Effector memory CD8-positive, alpha-beta T cell (primary cell): ENCODE measurements at regions not wholly inside any gene's neighbourhood (a gene's known extent, or its start where the extent isn't known, plus 50 kb on each side); places are given as distances from the start of the nearest gene placed in this dataset.

Experiments
- ATAC-seq: fragments of 150-1000 bp; cut with Tn5 transposase; replicated peaks from 2 replicates; pipeline ENCODE4 v1.10.0; 2021; ENCODE audit warnings: mild to moderate bottlenecking, moderate library complexity
- DNase-seq, 3 experiments: peaks; one replicate each; pipeline ENCODE4 v3.0.0; 2021
- H3K27ac Mint-ChIP-seq, 2 donors: one replicate each; pipeline ENCODE4 v1.8.0; 2022; ENCODE audit warnings: mild to moderate bottlenecking in 2 of 2, mixed read lengths in 2 of 2, moderate library complexity in 2 of 2
- H3K27me3 Mint-ChIP-seq, 2 donors: one replicate each; pipeline ENCODE4 v1.8.0; 2022; ENCODE audit warnings: mixed read lengths in 2 of 2
- H3K36me3 Mint-ChIP-seq: one replicate; pipeline ENCODE4 v1.8.0; 2022; ENCODE audit warnings: mild to moderate bottlenecking, moderate library complexity, mixed read lengths; ENCODE audit not compliant: insufficient read depth
- H3K4me1 Mint-ChIP-seq, 2 donors: one replicate each; pipeline ENCODE4 v1.8.0; 2022; ENCODE audit warnings: low read depth in 2 of 2, mixed read lengths in 2 of 2
- H3K4me3 Mint-ChIP-seq, 2 donors: one replicate each; pipeline ENCODE4 v1.8.0; 2022; ENCODE audit warnings: mild to moderate bottlenecking in 2 of 2, mixed read lengths in 2 of 2, moderate library complexity in 2 of 2
- H3K9me3 Mint-ChIP-seq, 2 donors: one replicate each; pipeline ENCODE4 v1.8.0; 2022; ENCODE audit warnings: mixed read lengths in 2 of 2

DNA sequence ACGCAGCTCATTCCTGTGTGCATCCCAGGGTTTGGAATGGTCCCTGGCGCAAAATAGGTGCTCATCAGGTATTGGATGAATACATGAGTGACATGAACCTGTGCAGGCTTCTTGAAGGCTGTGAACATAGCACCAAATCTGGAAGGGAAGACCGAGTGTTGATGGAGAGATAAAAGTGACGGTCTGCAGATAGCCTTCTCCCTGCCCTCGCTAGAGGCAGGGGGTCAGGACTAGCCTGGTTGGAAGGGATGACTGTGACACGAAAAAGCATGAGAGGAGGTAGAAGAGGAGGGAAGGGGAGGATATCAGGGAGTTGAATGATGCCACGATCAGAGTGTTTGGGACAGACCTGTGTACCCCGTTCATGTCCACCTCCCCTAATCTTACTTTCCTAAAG, 267.1 kb downstream of the XXYLT1 start:
- no peaks in the 10 kb centered on the region for H3K9me3 Mint-ChIP-seq
- no peak overlapping the region for H3K27ac Mint-ChIP-seq
- no peak overlapping the region for H3K4me3 Mint-ChIP-seq
- ATAC-seq (no peak), DNase-seq (no peak)
- H3K4me1 Mint-ChIP-seq: no peaks in the 10 kb centered on the region
- H3K36me3 Mint-ChIP-seq: peaks cover 3% of the 10 kb centered on the region
- H3K27me3 Mint-ChIP-seq: peaks cover 29 to 86% of the 10 kb centered on the region in 2 donors

- Mint-ChIP-seq H3K4me3 (no peak overlapping the region), H3K9me3 (no peaks in the 10 kb centered on the region), H3K4me1 (no peaks in the 10 kb centered on the region), H3K27me3 (peaks cover 29 to 81% of the 10 kb centered on the region in 2 donors), H3K27ac (no peak overlapping the region), H3K36me3 (peaks cover 3% of the 10 kb centered on the region)
- DNase-seq (no peak), ATAC-seq (no peak)
Observed at GRCh38 chr3:195004512-195005250, 266.3 kb downstream of the XXYLT1 start.

DNA sequence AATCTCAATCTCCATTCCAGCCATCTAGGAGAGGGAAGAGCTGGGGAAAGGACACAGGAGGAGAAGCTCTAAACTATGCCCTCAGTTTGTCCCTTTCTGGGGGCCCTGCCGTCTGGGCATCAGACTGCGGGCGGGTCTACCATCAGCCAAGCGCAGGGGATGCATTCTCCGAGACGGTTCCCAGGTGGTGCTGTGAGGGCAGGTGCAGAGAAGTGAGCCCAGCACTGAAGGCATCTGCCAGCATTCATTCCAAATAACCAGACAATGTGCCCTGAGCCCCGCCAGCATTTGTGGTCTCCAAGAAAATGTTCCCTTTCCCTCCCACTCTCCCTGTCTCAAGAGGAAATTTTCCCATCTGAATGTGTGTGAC, 265.7 kb downstream of the XXYLT1 start:
- no peaks in the 10 kb centered on the region for H3K36me3 Mint-ChIP-seq
- peaks cover 29 to 76% of the 10 kb centered on the region in 2 donors for H3K27me3 Mint-ChIP-seq
- DNase-seq (no peak), ATAC-seq (no peak)
- no peaks in the 10 kb centered on the region for H3K4me1 Mint-ChIP-seq
- H3K27ac Mint-ChIP-seq: no peak overlapping the region
- no peaks in the 10 kb centered on the region for H3K9me3 Mint-ChIP-seq
- no peak overlapping the region for H3K4me3 Mint-ChIP-seq

DNA sequence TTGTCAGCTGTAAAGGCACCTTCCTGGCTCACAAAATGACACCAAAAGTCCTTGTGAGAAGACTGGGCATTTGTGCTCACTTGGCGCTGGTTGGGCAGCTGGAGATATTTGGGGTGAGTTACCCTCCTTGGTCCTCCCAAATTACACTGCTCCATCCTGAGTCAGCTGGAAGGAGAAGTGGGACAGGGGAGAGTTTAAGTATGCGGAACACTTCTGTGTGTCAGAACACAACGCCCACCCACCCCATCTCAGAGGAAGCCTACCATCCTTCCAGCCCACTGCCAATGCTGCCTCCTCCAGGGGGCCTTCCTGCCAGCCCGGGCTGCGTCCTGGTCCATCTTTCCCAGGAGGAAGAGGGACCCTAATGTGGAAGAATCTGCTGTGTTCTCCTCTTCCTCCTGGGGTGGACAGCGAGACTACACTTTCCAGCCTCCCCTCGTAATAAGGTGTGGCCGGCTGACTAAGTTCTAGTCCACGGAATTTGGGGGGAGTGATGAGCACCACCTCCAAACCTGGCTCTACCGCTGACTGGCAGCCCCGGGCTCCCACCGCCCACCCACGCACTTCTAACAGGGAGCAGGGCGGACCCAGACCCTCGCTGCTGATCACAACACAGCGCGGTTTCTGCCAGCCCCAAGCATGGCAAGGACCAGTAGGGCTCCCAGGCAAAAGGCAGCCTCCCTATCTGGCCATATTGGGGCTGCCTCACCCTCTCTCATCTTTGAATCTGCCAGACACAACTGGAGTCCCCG, 265.0 kb downstream of the XXYLT1 start:
- Mint-ChIP-seq H3K27ac (peak overlapping the region in 1 of 2 donors; percentile 63), H3K4me3 (no peak overlapping the region), H3K9me3 (no peaks in the 10 kb centered on the region), H3K27me3 (peaks cover 29 to 80% of the 10 kb centered on the region in 2 donors), H3K4me1 (no peaks in the 10 kb centered on the region), H3K36me3 (no peaks in the 10 kb centered on the region)
- DNase-seq: no peak
- no peak for ATAC-seq

DNA sequence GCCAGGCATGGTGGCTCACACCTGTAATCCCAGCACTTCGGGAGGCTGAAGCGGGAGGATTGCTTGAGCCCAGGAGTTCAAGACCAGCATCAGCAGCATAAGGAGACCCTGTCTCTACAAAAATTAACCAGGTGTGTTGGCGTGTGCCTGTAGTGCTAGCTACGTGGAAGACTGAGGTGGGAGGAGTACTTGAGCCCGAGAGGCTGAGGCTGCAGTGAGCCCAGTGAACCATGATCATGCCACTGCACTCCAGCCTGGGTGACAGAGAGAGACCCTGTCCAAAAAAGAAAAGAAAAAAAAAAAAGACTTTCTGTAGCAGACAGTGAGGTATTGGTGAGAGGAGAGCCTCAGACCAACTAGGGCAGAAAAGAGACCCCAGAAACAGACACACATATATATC, 263.8 kb downstream of the XXYLT1 start:
- no peaks in the 10 kb centered on the region for H3K9me3 Mint-ChIP-seq
- H3K4me1 Mint-ChIP-seq: no peaks in the 10 kb centered on the region
- H3K36me3 Mint-ChIP-seq: no peaks in the 10 kb centered on the region
- peaks cover 23 to 77% of the 10 kb centered on the region in 2 donors for H3K27me3 Mint-ChIP-seq
- H3K4me3 Mint-ChIP-seq: no peak overlapping the region
- no peak for DNase-seq
- no peak for ATAC-seq
- H3K27ac Mint-ChIP-seq: peak overlapping the region in 1 of 2 donors; percentile 71

DNA sequence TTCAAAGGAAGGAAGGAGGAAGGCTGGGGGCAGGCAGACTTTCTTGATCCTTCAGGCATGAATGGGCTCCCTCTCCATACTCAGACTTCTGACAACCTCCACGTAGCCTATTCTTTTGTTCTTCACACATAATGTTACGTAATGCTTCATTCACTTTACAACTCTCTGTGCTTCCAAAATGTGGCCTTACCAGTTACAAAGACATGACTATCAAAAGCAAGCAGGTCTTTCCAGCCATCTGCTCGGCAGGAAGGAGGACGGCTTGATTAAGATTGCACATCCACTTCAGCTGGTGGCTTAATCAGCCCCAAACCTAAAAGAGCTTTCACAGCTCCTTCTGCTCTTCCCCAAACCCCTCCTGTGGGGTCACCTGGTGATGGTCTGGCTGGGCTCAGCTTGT, 263.2 kb downstream of the XXYLT1 start:
- no peak overlapping the region for H3K4me3 Mint-ChIP-seq
- peaks cover 23 to 72% of the 10 kb centered on the region in 2 donors for H3K27me3 Mint-ChIP-seq
- no peak overlapping the region for H3K27ac Mint-ChIP-seq
- H3K9me3 Mint-ChIP-seq: no peaks in the 10 kb centered on the region
- no peak for ATAC-seq
- DNase-seq: no peak
- no peaks in the 10 kb centered on the region for H3K4me1 Mint-ChIP-seq
- no peaks in the 10 kb centered on the region for H3K36me3 Mint-ChIP-seq

- Mint-ChIP-seq H3K27me3 (peaks cover 15 to 61% of the 10 kb centered on the region in 2 donors), H3K9me3 (no peaks in the 10 kb centered on the region), H3K4me1 (no peaks in the 10 kb centered on the region), H3K27ac (no peak overlapping the region), H3K4me3 (no peak overlapping the region), H3K36me3 (no peaks in the 10 kb centered on the region)
- DNase-seq: no peak
- ATAC-seq: no peak
Observed at GRCh38 chr3:195008816-195009215, 262.1 kb downstream of the XXYLT1 start.

DNA sequence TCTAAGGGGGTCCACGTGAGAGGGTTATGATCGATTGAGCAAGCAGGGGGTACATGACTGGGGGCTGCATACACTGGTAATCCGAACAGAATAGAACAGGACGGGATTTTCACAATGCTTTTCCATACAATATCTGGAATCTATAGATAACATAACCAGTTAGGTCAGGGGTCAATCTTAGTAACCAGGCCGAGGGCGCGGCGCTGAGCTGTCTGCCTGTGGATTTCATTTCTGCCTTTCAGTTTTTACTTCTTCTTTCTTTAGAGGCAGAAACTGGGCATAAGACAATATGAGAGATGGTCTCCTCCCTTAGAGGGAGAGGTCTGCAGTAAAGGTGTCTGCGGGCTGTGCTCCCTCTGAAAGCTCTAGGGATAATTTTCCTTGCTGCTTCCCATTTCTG, 261.3 kb downstream of the XXYLT1 start:
- H3K36me3 Mint-ChIP-seq: no peaks in the 10 kb centered on the region
- no peaks in the 10 kb centered on the region for H3K4me1 Mint-ChIP-seq
- DNase-seq (no peak), ATAC-seq (no peak)
- no peak overlapping the region for H3K4me3 Mint-ChIP-seq
- no peak overlapping the region for H3K27ac Mint-ChIP-seq
- no peaks in the 10 kb centered on the region for H3K9me3 Mint-ChIP-seq
- peaks cover 11 to 53% of the 10 kb centered on the region in 2 donors for H3K27me3 Mint-ChIP-seq

GRCh38 chr3:195010551-195011100, 260.3 kb downstream of the XXYLT1 start:
- H3K27ac Mint-ChIP-seq: no peak overlapping the region
- no peak overlapping the region for H3K4me3 Mint-ChIP-seq
- no peaks in the 10 kb centered on the region for H3K36me3 Mint-ChIP-seq
- H3K9me3 Mint-ChIP-seq: no peaks in the 10 kb centered on the region
- ATAC-seq (no peak), DNase-seq (no peak)
- no peaks in the 10 kb centered on the region for H3K4me1 Mint-ChIP-seq
- H3K27me3 Mint-ChIP-seq: peaks cover 11 to 47% of the 10 kb centered on the region in 2 donors

DNA sequence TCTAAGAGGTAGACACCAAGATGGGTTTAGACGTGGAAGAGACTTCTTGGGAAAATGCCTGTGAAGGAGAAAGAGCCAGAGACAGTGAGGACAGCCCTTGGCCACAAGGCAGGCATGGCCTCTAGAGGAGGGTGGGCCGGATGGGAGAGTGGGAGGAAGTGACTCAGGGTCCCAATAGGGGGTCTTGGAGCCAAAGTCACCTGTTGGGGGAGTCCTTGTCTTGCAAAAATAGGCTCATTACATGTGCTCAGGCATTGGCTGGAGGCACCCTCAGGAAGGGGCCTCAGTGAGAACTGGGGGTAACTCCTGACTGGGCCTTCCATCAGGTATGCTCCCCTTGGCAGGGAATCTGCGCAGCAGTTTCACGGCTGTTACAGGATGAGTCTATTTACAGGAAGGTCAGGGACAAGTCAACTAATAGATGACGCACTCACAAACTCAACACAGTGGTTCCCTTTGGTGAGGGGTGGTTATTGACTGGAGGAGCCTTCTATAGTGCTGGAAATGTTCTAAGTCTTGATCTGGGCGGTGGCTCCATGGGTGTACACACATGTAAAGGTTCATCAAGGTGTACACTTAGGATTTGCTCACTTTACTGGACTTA, 259.6 kb downstream of the XXYLT1 start:
- no peak for ATAC-seq
- peaks cover 9 to 47% of the 10 kb centered on the region in 2 donors for H3K27me3 Mint-ChIP-seq

GRCh38 chr3:195012100-195012499, 258.9 kb downstream of the XXYLT1 start:
- no peaks in the 10 kb centered on the region for H3K9me3 Mint-ChIP-seq
- H3K36me3 Mint-ChIP-seq: peaks cover 3% of the 10 kb centered on the region
- no peak overlapping the region for H3K4me3 Mint-ChIP-seq
- no peaks in the 10 kb centered on the region for H3K4me1 Mint-ChIP-seq
- no peak for ATAC-seq
- DNase-seq: no peak
- peaks cover 2 to 40% of the 10 kb centered on the region in 2 donors for H3K27me3 Mint-ChIP-seq
- no peak overlapping the region for H3K27ac Mint-ChIP-seq

More for the DNA sequence above, 259.6 kb downstream of the XXYLT1 start:
- no peaks in the 10 kb centered on the region for H3K4me1 Mint-ChIP-seq
- H3K9me3 Mint-ChIP-seq: no peaks in the 10 kb centered on the region
- H3K4me3 Mint-ChIP-seq: no peak overlapping the region
- H3K36me3 Mint-ChIP-seq: peaks cover 3% of the 10 kb centered on the region
- DNase-seq: no peak
- no peak overlapping the region for H3K27ac Mint-ChIP-seq

DNA sequence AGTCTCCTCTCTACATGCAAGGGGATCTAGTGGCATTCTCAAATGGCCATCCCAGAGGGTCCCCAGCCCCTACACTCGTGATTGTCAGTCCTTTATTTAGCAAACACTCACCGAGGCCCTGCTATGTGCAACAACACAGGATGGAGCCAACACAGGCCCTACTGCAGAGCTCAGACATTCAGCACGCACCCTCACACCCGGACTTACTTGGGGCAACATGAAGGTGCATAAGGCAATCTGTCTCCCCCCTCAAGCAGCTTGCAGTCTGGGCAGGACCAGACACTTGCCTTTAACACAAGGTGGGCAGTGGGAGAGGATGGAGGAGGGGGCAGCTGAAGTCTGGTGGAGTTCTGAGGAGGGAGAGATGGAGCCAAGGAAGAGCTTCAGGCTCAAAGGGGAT, 258.4 kb downstream of the XXYLT1 start:
- H3K4me1 Mint-ChIP-seq: no peaks in the 10 kb centered on the region
- no peak overlapping the region for H3K27ac Mint-ChIP-seq
- H3K27me3 Mint-ChIP-seq: peaks cover 0 to 35% of the 10 kb centered on the region in 2 donors
- H3K4me3 Mint-ChIP-seq: no peak overlapping the region
- no peak for DNase-seq
- ATAC-seq: no peak
- H3K36me3 Mint-ChIP-seq: peaks cover 3% of the 10 kb centered on the region
- no peaks in the 10 kb centered on the region for H3K9me3 Mint-ChIP-seq

GRCh38 chr3:195013411-195014361, 257.3 kb downstream of the XXYLT1 start:
- DNase-seq (no peak), ATAC-seq (no peak)
- no peak overlapping the region for H3K27ac Mint-ChIP-seq
- H3K27me3 Mint-ChIP-seq: peaks cover 5 to 29% of the 10 kb centered on the region in 2 donors
- H3K9me3 Mint-ChIP-seq: no peaks in the 10 kb centered on the region
- no peaks in the 10 kb centered on the region for H3K4me1 Mint-ChIP-seq
- no peak overlapping the region for H3K4me3 Mint-ChIP-seq
- H3K36me3 Mint-ChIP-seq: peaks cover 3% of the 10 kb centered on the region
